ENCODE measurements at regions not wholly inside any gene's neighbourhood (a gene's known extent, or its start where the extent isn't known, plus 50 kb on each side); places are given as distances from the start of the nearest gene placed in this dataset.
"Not testable (repeated sequence)": the region's sequence is repeated elsewhere in the genome, so short reads cannot be mapped to it uniquely, and the experiment has no call there.

DNA sequence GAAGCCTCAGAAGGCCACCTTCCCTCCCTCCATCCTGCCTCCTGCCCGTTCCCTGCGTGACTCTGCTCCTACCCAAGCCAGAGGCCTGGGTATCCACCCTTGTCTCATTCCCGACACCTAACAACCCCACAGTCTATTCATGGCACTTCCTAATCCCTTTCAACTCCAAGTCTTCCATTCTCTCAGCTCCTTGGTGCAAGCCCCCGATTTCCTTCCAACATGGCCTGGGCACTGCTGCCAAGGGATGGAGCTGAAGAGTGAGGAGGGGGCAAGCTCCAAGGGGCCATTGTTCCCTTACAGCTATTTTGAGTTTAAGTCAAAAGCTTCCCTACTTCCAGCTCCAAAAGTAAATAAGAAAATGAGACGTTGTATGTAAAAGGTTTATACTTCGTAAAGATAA is 84.8 kb upstream of the ASB18 start:
- DNase-seq, result no peak

DNA sequence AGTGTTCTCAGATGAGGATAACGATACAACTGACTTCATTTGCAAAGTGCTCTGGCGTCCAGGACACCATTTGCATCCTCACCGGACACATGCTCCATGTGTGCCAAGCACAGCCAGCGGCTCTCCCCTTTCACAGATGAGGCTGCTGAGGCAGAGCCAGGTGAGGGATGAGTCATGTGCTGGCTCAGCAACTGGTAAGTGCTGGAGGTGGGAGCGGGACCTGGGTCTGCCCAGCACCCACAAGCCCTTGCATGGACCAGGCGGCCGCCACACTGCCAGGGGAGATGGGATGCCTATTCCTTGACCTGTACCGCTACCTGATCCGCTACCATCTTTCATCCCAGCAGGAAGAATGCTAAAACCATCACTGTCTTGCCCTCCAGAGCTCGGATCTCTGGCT is 86.2 kb upstream of the ASB18 start:
- DNase-seq, result no peak

DNA sequence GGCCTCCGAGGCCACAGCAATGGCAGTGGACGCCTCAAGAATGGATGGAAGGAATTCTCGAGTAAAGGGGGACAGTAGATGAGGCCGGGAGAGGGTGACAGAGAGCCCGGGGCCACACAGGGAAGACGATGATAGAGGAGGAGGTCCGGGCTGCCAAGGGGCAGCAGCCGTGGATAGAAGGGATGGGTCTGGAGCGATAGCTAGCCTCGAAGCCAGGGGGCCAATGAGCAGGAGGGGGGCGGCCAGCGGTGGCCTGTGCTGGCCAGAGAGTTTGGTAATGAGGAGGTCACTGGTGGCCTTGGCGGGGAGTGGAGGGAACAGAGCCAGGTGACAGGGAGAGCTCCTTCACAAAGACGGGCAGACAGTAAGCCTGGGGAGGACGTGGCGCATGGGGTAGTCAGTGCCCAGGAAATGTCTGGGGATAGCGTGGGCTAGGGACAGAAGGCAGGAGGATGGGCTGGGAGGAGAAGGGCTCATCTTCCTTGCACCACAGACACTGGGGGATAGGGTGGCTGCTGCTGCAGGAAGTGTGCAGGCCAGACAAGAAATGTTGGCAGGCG is 87.8 kb upstream of the ASB18 start:
- DNase-seq, result no peak

DNA sequence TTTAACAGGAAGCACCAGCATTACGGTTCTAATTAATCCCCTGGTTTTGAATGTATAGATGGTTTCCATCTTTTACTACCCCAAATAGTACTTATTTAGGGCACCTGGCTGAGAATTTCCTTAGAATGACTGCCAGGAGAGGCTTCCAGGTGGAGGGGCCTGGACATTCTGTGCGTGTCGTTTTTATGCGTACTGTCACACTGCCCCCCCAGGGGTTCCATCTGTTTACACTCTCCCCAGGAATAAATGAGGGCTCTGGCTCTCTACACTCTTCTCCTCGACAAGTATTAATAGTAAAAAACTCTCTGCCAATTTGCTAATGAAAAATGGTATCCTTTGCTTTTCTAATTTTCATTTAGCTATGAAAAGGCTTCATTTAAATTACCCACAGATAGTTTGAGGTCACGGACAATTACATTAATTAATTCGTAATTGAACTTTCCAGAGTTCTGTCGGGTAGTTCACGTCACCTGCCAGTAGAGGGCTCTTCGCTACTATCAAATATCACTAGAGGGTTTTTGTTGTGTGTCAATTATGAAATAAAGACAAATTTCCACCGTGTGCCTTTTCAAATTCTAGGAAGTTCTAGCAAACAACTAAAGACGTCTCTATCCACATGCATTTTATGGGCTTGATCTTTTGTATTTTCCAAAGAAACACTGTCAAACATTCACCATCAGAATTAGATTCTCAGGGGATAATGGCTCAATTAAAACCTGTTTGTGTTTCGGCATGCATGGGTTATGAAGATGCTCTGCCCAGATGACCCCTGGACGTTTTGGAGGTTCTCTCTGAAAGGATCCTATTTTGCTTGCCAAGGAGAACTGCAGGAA is 88.8 kb upstream of the ASB18 start:
- no peak for DNase-seq

DNA sequence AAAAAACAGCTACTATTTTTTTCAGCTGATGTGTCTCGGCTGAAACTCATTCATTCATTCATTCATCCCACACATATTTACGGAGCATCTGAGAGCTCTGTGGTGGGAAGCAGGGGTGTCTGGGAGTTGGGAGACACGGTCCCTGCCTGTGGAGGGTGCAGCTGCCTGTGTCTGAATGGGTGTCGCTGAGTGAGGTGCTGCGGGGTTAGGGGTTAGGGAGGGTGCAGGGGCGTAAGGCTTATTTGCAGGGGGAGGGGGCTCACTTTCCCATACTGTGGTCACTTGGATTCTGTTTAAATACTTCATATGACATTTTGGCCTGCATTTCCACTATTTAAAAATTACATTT is 89.4 kb upstream of the ASB18 start:
- no peak for DNase-seq

DNA sequence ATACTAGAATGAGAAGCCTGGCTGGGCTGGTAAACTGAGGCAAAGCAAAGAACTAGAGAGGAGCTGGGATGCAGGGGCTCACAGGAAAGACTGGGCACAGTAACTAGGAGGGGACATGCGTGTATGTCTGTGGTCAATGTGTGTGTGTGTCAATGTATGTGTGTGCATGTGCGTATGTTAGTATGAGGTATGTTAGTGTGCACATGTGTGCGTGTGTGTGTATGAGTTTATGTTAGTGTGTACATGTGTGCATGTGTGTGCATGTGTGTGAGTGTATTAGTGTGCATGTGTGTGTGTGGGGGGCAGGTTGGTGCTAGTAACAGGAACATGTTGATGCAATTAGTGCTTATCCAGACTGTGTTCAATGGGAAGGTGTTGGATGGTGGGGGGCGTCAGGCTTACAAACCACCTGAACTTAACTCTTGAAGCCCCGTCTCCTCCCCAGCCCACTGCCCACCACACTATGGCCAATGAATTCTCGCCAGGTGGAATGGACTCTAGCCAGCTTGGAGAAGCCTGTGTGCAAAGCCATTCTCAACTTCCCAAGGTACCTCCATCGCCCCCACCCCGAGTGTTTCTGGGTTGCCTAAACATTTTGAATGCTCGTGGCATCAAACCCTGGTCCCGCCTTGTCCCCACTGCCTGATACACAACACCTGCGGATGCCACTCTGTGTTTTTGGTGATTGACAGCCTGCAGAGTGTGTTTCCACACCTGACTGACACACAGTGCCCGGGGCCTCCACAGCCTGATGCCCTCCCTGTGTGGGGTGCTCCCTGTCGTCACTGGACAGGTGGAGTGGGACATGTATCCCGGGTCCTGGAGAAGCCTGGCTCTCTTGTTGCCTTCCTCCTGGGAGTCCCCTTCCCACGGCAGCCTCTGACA is 90.1 kb upstream of the ASB18 start:
- no peak for DNase-seq

DNA sequence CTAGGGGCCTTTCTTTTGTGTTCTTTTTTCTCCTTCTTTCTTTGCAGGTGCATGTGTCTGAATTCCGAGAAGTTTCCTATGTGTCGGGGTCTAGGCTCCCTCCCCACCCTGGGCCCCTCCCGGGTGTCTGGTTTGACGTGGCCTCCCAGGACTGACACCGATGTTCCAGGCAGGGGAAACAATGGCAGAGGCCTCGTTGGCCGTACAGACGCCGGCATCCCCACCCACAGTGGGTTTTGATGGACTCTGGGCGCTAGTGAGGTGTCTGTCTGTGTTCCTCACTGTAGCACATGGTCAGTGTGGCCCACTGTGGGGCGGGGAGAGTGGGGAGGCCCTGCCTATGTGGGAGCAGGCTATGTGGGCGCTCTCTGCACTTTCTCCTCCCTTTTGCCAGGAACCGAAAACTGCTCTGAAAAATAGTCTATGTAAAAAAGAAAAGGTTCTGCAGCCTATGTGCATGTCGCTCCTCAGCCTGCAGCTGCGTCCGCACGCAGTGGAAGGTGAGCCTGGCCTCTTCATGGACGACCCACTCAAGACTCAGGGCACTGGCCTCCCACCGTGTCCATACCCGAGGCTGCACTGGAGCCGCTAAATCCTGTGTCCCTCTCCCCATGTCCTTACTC is 90.9 kb upstream of the ASB18 start:
- no peak for DNase-seq

DNA sequence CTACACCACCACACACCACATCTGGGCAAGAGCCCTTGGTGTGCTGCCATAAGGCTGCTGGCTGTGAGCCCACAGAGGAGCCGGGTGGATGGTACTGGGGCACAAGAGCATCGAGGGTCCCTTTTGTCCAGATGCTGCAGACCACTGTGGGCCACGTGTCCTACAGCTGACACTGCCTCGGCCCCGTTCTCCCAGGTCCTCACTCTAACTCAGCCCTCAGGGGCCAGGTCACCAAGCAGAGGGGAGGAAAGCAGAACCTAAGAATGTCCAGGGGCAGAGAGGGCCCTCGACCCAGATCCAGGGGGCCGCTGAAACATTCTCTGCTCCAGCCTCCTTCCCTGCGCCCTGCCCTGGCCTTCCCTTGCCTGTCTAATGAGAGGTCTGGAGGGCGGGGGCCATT is 91.7 kb upstream of the ASB18 start:
- no peak for DNase-seq

DNA sequence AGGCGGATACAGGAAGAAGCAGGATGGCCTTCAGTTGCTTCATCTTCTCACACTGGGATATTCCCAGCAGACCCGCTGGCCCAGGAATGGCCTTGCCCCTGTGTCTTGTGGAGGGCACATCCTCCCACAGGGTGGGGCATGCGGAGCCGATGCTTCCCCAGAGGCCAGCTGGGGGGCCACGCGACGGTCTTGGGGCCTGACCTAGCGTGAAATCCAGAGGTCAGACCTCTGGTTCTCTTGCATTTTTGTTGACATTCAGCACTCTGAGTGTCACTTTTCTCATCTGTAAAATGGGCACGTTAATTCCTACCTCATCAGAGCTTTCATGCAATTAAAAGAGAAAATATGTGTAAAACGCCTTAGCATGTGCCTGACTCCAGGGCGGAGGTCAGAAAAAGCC is 92.1 kb upstream of the ASB18 start:
- DNase-seq, result not testable (repeated sequence)

DNA sequence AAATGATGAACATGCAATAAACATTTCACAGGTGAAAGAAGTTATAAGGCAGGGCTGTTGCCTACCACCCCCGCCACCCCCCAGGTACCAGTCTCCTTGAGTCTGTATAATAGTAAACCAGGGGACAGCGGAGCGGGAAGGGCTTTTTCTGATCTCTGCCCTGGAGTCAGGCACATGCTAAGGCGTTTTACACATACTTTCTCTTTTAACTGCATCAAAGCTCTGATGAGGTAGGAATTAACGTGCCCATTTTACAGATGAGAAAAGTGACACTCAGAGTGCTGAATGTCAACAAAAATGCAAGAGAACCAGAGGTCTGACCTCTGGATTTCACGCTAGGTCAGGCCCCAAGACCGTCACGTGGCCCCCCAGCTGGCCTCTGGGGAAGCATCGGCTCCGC is 94.3 kb upstream of the ASB18 start:
- not testable (repeated sequence) for DNase-seq

DNA sequence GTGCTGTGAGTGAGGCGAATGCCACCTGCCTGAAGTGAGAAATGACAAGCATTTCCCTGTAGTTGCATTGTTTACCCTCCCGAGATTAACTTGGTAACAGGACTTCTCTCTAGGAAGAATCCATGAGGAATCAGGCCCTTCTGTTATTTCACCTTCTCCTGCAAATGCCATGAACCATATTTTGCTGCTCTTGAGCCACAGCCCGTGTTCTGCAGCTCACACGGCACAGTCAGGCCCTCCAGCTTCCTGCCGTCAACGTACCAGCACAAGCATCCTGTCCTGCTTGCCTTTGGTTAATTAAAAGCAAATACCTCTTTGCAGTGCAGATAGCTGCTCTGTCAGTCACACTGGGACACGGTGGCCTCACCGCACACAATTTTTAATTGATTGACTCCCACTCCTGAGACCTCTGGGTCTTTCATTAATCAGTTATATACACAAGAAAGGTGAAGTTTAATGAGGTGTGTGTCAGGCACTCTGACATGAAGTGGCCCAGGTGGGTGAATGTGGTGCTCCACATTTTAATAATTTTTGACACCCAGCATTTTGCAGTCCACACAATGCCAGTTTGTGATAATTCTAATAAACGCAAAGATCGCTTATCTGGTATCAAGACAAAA is 95.3 kb upstream of the ASB18 start:
- DNase-seq, result no peak

DNA sequence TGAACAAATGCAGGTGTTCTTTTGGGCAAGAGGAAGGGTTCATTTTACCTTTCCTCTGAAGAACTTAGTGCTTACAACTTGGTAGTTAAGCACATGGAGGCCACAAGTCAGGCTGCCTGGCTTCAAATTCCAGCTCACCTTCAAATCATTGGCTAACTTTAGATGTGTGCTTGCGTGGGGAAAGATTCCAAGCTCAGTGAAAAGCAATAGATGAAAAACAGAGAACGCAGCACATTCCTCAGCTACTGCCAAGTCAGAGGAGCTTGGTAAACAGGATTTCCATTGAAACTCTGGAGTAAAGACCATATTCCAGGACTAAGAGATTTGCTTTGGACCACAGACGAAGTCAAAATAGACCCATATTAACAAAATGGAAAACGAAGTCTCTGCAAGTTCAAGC is 96.3 kb upstream of the ASB18 start:
- no peak for DNase-seq

DNA sequence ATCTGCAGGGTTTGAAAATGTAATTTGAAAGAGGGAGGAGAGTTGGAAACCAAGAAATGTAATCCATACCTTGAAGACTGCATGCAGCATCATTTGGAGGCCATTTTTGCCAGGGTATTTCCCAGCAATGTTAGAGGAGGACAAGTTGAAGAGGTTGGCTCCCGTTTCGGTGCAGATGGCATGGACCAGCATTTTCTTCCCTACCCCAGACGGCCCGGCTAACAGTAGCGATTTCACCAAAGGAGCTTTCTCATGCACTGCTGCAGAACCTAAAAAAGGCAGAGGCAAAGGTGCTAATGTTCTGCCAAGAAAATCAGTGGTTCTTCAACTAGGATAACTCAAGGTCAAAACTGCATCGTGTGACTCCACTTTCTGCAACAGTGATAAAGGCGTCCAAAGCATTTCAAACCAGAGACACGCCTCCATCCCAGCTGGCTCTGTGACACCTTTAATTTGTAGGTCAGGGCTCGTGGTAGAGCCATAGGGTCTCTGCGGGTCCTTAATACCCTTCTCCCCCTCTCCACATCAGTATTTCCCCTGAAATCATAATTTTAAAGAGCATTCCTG is 99.6 kb upstream of the ASB18 start:
- no peak for DNase-seq

DNA sequence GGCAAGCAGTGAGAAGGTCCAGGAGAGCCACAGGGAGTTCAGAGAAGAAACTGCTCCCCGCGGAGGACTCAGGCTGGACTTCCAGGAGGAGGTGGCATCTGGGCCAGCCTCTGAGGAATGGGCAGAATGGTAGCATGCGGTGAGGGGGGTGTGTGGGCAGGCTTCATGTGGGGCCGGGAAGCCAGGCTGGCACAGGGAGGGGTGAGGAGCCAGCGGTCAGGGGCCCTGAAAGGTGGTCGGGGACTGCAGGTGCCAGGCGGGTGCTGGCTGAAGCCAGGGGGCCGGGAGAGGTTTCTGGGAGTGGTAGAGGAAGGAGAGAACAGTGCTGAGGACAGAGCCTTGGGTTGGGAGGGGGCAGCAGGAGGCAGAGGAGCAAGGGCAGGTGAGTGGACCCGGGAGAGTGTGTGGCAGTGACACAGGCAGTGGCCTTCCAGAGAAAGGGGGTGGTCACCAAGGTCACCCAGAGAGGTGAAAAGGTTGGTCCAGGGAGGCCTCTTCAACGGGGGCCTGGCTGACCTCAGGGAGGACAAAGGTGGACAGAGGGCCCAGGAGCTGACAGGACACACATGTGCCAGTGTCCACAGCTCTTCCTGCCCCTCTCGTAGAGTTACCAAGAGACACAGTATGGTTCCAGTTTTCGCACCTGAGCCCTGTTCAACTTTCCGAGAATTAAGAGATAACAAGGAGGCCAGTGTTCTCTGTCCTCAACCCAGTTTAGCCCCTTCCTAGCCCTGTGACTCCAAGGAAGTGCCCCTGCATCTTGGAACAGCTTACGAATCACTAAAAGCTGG is 101.2 kb upstream of the ASB18 start:
- DNase-seq, result no peak

DNA sequence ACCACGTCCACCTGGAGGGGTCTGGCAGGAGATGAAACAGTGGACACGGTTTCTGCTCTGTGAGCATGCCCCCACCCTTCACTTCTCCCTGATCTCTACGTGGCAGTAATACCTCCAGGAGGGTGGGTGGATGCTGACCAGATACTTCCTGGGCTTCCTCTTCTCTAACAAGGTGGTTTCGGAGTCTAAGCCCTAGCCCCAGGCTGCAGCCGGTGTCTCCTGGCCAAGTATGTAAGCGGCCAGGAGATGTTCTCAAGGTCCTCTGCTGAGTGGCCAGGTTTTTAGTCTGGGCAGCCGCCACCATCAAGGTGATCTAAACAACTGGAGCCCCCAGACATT is 101.8 kb upstream of the ASB18 start:
- no peak for DNase-seq

DNA sequence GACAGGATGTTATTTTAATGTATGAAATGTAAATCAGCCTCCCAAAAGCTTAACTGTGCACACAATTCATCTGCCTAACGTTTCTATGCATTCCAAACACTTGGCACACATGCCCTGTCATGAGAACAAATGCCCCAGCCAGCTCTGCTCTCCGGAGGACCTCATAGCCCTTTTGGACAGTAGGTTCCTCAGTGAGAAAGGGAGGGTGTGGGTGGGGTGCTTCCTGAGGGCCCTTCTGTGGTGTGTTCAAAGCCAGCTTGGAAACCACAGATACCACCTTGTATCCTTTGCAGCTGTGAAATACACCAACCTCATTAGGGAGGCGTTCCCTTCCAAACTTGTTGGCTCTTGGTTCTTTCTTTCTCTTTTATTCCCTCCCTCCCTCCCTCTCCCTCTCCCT is 102.2 kb upstream of the ASB18 start:
- DNase-seq, result no peak

DNA sequence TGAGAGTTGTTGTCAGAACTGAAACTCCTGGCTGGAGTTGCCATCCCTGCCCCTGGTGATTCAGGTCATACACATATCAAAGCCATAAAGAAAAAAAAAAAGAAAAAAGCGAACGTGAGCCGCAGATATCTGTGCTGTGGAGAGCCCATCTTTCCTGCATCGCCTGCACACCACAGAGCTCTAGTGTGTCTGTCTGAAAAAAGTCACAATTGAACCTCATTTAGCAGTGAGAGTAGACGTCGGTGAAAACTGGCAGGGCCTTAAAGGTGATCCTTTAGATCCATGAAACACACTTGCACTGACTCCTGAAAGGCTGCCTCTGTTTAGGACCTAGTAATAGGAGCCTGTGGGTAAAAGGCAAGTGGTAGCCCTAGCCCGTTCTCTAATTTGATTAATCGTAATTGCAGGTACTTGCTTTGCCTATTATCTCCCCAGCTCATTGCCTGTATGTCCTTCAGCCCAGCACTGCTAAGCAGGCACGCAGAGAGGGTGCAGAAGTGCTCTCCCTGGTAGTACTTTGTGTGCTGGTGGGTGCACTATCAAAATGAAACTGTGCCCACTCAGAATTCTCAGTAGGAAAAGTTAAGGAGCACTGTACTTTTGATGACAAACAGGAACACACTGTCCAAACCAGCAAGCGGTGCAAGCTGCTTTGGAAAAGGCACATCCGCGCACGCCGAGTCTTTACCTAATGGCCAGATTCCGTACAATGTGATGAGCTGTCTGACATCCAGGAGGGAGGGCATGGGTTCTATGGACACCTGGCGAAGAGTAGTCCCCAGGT is 103.5 kb upstream of the ASB18 start:
- DNase-seq, result no peak

DNA sequence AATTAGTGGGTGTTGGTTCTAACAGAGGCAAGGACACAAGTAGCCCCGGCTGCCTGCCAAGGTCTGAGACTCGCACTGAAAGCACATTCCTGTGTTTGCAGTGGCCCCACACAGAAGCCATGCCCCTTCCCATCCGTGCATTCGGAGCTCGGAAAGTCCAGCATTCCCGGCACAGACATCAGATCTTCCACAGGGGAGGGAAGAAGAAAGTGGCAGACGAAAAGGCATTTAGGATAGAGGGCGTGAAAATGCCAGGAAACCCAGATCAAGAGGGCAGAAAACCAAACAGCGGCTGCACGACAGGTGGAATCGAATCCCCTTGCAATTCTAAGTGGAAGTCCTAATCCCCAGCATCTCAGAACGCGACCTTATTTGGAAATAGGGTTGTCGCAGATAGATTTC is 105.5 kb upstream of the ASB18 start:
- no peak for DNase-seq

DNA sequence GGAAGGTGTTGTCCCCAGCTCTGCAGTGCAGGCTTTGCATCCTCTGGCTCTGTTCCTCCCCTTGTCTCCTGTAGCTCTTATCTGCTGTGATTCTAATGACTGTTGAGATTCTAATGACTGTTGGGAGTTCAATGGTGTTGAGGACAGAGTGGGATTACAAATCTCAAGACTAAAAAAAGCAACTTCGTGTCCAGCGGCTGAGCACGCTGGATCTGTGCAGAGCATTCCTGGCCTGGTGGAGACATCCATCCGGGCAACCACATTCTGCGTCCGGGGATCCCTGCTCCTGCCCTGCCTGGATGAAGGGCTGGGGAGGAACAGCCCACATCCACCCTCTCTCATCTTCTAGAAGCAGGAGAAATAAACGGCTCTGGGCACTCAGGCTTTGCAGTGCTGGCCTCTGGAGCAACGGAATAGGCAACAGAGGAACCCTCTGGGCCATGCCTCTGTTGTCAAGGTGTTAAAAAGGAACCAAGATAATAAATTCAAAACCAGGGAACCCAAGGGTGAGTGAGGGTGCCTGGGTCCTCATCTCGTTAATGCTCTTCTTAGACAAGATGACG is 106.7 kb upstream of the ASB18 start:
- no peak for DNase-seq

DNA sequence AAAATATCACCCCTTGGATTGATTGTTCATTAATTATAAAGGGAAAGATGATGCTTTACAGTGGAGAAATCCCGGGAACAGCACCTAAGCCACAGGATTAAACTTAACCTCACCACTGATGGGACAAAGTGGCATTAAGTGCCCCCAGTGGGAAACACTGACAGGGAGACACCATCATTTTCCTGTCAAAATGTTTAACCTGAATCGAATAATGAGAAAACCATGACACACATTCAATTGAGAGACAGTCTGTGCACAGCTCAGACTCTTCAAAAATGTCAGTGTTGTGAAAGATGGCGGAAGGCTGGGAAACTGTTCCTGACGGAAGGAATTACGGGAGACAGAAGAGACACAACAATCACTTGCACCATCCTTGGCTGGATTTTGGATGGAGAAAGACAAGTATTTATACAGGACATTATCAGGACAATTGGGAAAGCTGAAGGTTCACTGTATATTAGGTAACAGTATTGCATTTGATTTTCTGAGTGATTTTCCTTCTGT is 111.8 kb upstream of the ASB18 start:
- DNase-seq, result no peak
